ENCODE measurements at regions not wholly inside any gene's neighbourhood (a gene's known extent, or its start where the extent isn't known, plus 50 kb on each side); places are given as distances from the start of the nearest gene placed in this dataset.
"Not testable (repeated sequence)": the region's sequence is repeated elsewhere in the genome, so short reads cannot be mapped to it uniquely, and the experiment has no call there.

- no peak for DNase-seq (ENCODE audit: low read depth in 1 of 2, low spot score in 1 of 2)
These were observed 164.5 kb upstream of the AGR3 start for GRCh38 chr7:17046259-17046658.

GRCh38 chr7:17046666-17047065, 164.9 kb upstream of the AGR3 start:
- DNase-seq (ENCODE audit: low read depth in 1 of 2, low spot score in 1 of 2), result no peak

- DNase-seq (ENCODE audit: low read depth in 1 of 2, low spot score in 1 of 2), result not testable (repeated sequence)
These were observed 171.4 kb upstream of the AGR3 start for GRCh38 chr7:17053164-17053563.

GRCh38 chr7:17054206-17054605, 172.4 kb upstream of the AGR3 start:
- no peak for DNase-seq (ENCODE audit: low read depth in 1 of 2, low spot score in 1 of 2)

- DNase-seq (ENCODE audit: low read depth in 1 of 2, low spot score in 1 of 2), result no peak
These were observed 173.1 kb upstream of the AGR3 start for GRCh38 chr7:17054836-17055235.

- no peak for DNase-seq (ENCODE audit: low read depth in 1 of 2, low spot score in 1 of 2)
These were observed 173.8 kb upstream of the AGR3 start for GRCh38 chr7:17055596-17055995.

GRCh38 chr7:17056491-17057142, 174.8 kb upstream of the AGR3 start:
- DNase-seq (ENCODE audit: low read depth in 1 of 2, low spot score in 1 of 2), result no peak

GRCh38 chr7:17057143-17057509, 175.3 kb upstream of the AGR3 start:
- no peak for DNase-seq (ENCODE audit: low read depth in 1 of 2, low spot score in 1 of 2)

- no peak for DNase-seq (ENCODE audit: low read depth in 1 of 2, low spot score in 1 of 2)
These were observed 176.8 kb upstream of the AGR3 start for GRCh38 chr7:17058568-17058967.

- no peak for DNase-seq (ENCODE audit: low read depth in 1 of 2, low spot score in 1 of 2)
These were observed 178.3 kb upstream of the AGR3 start for GRCh38 chr7:17060051-17060450.

- DNase-seq (ENCODE audit: low read depth in 1 of 2, low spot score in 1 of 2), result no peak
These were observed 179.7 kb upstream of the AGR3 start for GRCh38 chr7:17061443-17061842.

- no peak for DNase-seq (ENCODE audit: low read depth in 1 of 2, low spot score in 1 of 2)
These were observed 180.6 kb upstream of the AGR3 start for GRCh38 chr7:17062151-17063044.

GRCh38 chr7:17063045-17063383, 181.2 kb upstream of the AGR3 start:
- DNase-seq (ENCODE audit: low read depth in 1 of 2, low spot score in 1 of 2), result no peak

- no peak for DNase-seq (ENCODE audit: low read depth in 1 of 2, low spot score in 1 of 2)
These were observed 185.9 kb upstream of the AGR3 start for GRCh38 chr7:17067691-17068090.

- no peak for DNase-seq (ENCODE audit: low read depth in 1 of 2, low spot score in 1 of 2)
These were observed 187.4 kb upstream of the AGR3 start for GRCh38 chr7:17069146-17069545.

- DNase-seq (ENCODE audit: low read depth in 1 of 2, low spot score in 1 of 2), result no peak
These were observed 188.5 kb upstream of the AGR3 start for GRCh38 chr7:17070231-17070708.

- no peak for DNase-seq (ENCODE audit: low read depth in 1 of 2, low spot score in 1 of 2)
These were observed 190.1 kb upstream of the AGR3 start for GRCh38 chr7:17071866-17072265.

GRCh38 chr7:17075601-17076255, 193.9 kb upstream of the AGR3 start:
- no peak for DNase-seq (ENCODE audit: low read depth in 1 of 2, low spot score in 1 of 2)

- DNase-seq (ENCODE audit: low read depth in 1 of 2, low spot score in 1 of 2), result no peak
These were observed 196.5 kb upstream of the AGR3 start for GRCh38 chr7:17078298-17078697.

GRCh38 chr7:17083392-17084165, 201.8 kb upstream of the AGR3 start:
- no peak for DNase-seq (ENCODE audit: low read depth in 1 of 2, low spot score in 1 of 2)

- no peak for DNase-seq (ENCODE audit: low read depth in 1 of 2, low spot score in 1 of 2)
These were observed 202.3 kb upstream of the AGR3 start for GRCh38 chr7:17084166-17084475.

GRCh38 chr7:17085186-17085585, 203.4 kb upstream of the AGR3 start:
- no peak for DNase-seq (ENCODE audit: low read depth in 1 of 2, low spot score in 1 of 2)
